ENCODE measurements at regions not wholly inside any gene's neighbourhood (a gene's known extent, or its start where the extent isn't known, plus 50 kb on each side); places are given as distances from the start of the nearest gene placed in this dataset.

- Mint-ChIP-seq H3K9me3 (ENCODE audit: unreplicated experiment) (no peaks in the 10 kb centered on the region), H3K36me3 (ENCODE audit: insufficient read depth, unreplicated experiment) (no peaks in the 10 kb centered on the region), H3K27ac (ENCODE audit: unreplicated experiment) (no peak overlapping the region), H3K4me1 (ENCODE audit: low read depth, unreplicated experiment) (no peaks in the 10 kb centered on the region), H3K27me3 (ENCODE audit: insufficient read depth, unreplicated experiment) (peaks cover 5% of the 10 kb centered on the region), H3K4me3 (ENCODE audit: unreplicated experiment) (no peak overlapping the region)
- CTCF ChIA-PET: no interaction called here
- no peaks in the 10 kb centered on the region for H3K9me3 ChIP-seq
- no peak for DNase-seq
- no peak overlapping the region for H3K4me3 ChIP-seq (ENCODE audit: low read depth, low read length)
- intact Hi-C loops (cut with micrococcal nuclease; ENCODE audit: unreplicated experiment): no loop called here
- no peak for TF ChIP-seq CTCF (IDR thresholded peaks at IDR 0.05; ENCODE audit: insufficient read depth in 1 of 2, low read depth in 1 of 2, low read length in 1 of 2, severe bottlenecking in 1 of 2, unreplicated experiment in 1 of 2)
- no peaks in the 10 kb centered on the region for H3K4me1 ChIP-seq
- POLR2A ChIA-PET: no interaction called here
- H3K27me3 ChIP-seq (replicated peaks; ENCODE audit: control insufficient read depth, insufficient read depth, low read length): no peaks in the 10 kb centered on the region
- BruUV-seq (replicated peaks): no TSS peak
- H3K36me3 ChIP-seq (ENCODE audit: control insufficient read depth, insufficient read depth, low read length): no peaks in the 10 kb centered on the region
Measured at GRCh38 chr4:115325836-115326235, 212.4 kb upstream of the NDST4 start.

GRCh38 chr4:115323106-115323707, 209.8 kb upstream of the NDST4 start:
- Histone ChIP-seq H3K4me3 (ENCODE audit: low read depth, low read length) (no peak overlapping the region), H3K4me1 (no peaks in the 10 kb centered on the region), H3K36me3 (ENCODE audit: control insufficient read depth, insufficient read depth, low read length) (no peaks in the 10 kb centered on the region), H3K27me3 (replicated peaks; ENCODE audit: control insufficient read depth, insufficient read depth, low read length) (no peaks in the 10 kb centered on the region), H3K9me3 (no peaks in the 10 kb centered on the region)
- Mint-ChIP-seq H3K9me3 (ENCODE audit: unreplicated experiment) (no peaks in the 10 kb centered on the region), H3K27ac (ENCODE audit: unreplicated experiment) (no peak overlapping the region), H3K27me3 (ENCODE audit: insufficient read depth, unreplicated experiment) (peaks cover 5% of the 10 kb centered on the region), H3K36me3 (ENCODE audit: insufficient read depth, unreplicated experiment) (no peaks in the 10 kb centered on the region), H3K4me1 (ENCODE audit: low read depth, unreplicated experiment) (no peaks in the 10 kb centered on the region), H3K4me3 (ENCODE audit: unreplicated experiment) (no peak overlapping the region)
- BruUV-seq (replicated peaks): no TSS peak
- no peak for DNase-seq
- intact Hi-C loops (cut with micrococcal nuclease; ENCODE audit: unreplicated experiment): no loop called here
- ChIA-PET CTCF (no interaction called here), POLR2A (no interaction called here)
- TF ChIP-seq CTCF (IDR thresholded peaks at IDR 0.05; ENCODE audit: insufficient read depth in 1 of 2, low read depth in 1 of 2, low read length in 1 of 2, severe bottlenecking in 1 of 2, unreplicated experiment in 1 of 2): no peak

GRCh38 chr4:115315182-115315581, 201.8 kb upstream of the NDST4 start:
- TF ChIP-seq CTCF (IDR thresholded peaks at IDR 0.05; ENCODE audit: insufficient read depth in 1 of 2, low read depth in 1 of 2, low read length in 1 of 2, severe bottlenecking in 1 of 2, unreplicated experiment in 1 of 2): no peak
- H3K36me3 ChIP-seq (ENCODE audit: control insufficient read depth, insufficient read depth, low read length): no peaks in the 10 kb centered on the region
- no peaks in the 10 kb centered on the region for H3K36me3 Mint-ChIP-seq (ENCODE audit: insufficient read depth, unreplicated experiment)
- no peaks in the 10 kb centered on the region for H3K4me1 ChIP-seq
- H3K4me1 Mint-ChIP-seq (ENCODE audit: low read depth, unreplicated experiment): no peaks in the 10 kb centered on the region
- no peak overlapping the region for H3K27ac Mint-ChIP-seq (ENCODE audit: unreplicated experiment)
- no peaks in the 10 kb centered on the region; the same call in 1 of the 2 replicates for H3K9me3 ChIP-seq
- H3K27me3 Mint-ChIP-seq (ENCODE audit: insufficient read depth, unreplicated experiment): no peaks in the 10 kb centered on the region
- no peak overlapping the region for H3K4me3 ChIP-seq (ENCODE audit: low read depth, low read length)
- DNase-seq: no peak
- H3K4me3 Mint-ChIP-seq (ENCODE audit: unreplicated experiment): no peak overlapping the region
- no peaks in the 10 kb centered on the region for H3K9me3 Mint-ChIP-seq (ENCODE audit: unreplicated experiment)
- no peaks in the 10 kb centered on the region for H3K27me3 ChIP-seq (replicated peaks; ENCODE audit: control insufficient read depth, insufficient read depth, low read length)
- POLR2A ChIA-PET: no interaction called here
- CTCF ChIA-PET: no interaction called here
- intact Hi-C loops (cut with micrococcal nuclease; ENCODE audit: unreplicated experiment): no loop called here
- BruUV-seq (replicated peaks): no TSS peak
